ENCODE measurements at regions not wholly inside any gene's neighbourhood (a gene's known extent, or its start where the extent isn't known, plus 50 kb on each side); places are given as distances from the start of the nearest gene placed in this dataset.

DNA sequence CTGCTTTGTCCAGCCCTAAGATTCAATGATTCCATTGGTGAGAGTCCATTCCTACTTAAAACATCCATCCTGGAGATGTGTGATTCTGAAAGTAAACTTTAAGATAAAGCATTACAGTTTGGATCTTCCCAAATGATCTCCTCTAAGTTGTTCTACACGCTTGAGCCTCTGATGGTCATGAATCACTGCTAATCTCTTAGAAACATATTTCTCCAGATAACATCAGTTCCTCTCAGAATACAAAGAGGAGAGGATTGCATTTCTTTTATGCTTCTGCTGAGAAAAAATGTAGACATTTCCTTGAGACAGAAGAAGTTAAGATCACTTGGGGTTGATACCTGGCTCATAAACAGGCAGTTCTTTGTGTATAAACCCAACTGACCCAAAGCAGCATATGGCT lies 281.2 kb upstream of the DPH6 start:
- Histone ChIP-seq H4K20me1 (ENCODE audit: control insufficient read depth, insufficient read depth, insufficient read length) (no peaks in the 10 kb centered on the region), H2AK5ac (ENCODE audit: insufficient read length, low read length) (no peak overlapping the region), H4K91ac (ENCODE audit: insufficient read length, low read depth, low read length) (no peak overlapping the region), H3K9me3 (ENCODE audit: control insufficient read depth, low read depth, low read length) (no peaks in the 10 kb centered on the region), H3K79me2 (ENCODE audit: insufficient read depth, low read length) (no peaks in the 10 kb centered on the region), H2BK20ac (ENCODE audit: low read depth, low read length, poor library complexity, severe bottlenecking) (no peak overlapping the region), H3K4ac (ENCODE audit: low read depth, low read length) (no peak overlapping the region), H3K4me1 (ENCODE audit: insufficient read depth, low read length) (no peaks in the 10 kb centered on the region), H3T11ph (ENCODE audit: low read length) (no peak overlapping the region), H3K4me2 (ENCODE audit: insufficient read depth, insufficient read length, low read length) (no peak overlapping the region), H3K23ac (ENCODE audit: insufficient read length, low read depth, low read length) (no peak overlapping the region), H2BK5ac (ENCODE audit: insufficient read length, low read length) (no peak overlapping the region), H3K14ac (ENCODE audit: insufficient read depth, low read length) (no peak overlapping the region), H3K23me2 (ENCODE audit: insufficient read length, low read depth, low read length, poor library complexity, severe bottlenecking) (no peaks in the 10 kb centered on the region), H3K56ac (ENCODE audit: insufficient read length, low read depth, low read length) (no peak overlapping the region), H3K27me3 (ENCODE audit: insufficient read depth, low read length) (no peaks in the 10 kb centered on the region), H3K18ac (ENCODE audit: insufficient read length, low read depth, low read length) (no peak overlapping the region), H3K9ac (ENCODE audit: extremely low read depth, insufficient read length, low read length) (no peak overlapping the region), H2BK12ac (ENCODE audit: insufficient read length, low read depth, low read length) (no peak overlapping the region), H3K79me1 (ENCODE audit: insufficient read depth, low read depth, low read length, poor library complexity, severe bottlenecking) (no peaks in the 10 kb centered on the region), H3K27ac (ENCODE audit: insufficient read length, low read depth, low read length) (no peak overlapping the region), H2BK15ac (ENCODE audit: low read depth, low read length) (no peak overlapping the region), H2BK120ac (ENCODE audit: low read depth, low read length, poor library complexity, severe bottlenecking) (no peak overlapping the region), H2AFZ (ENCODE audit: low read length) (no peak overlapping the region), H4K5ac (ENCODE audit: insufficient read length, low read depth, low read length) (no peak overlapping the region), H4K8ac (replicated peaks; ENCODE audit: insufficient read length, low read depth, low read length) (no peak overlapping the region)
- WGBS (ENCODE audit: extremely low coverage, insufficient read length, low lambda C conversion rate), result no CpG with 5 or more reads among the region's 1 CpG
- no peak for DNase-seq
- Mint-ChIP-seq H3K4me3 (no peak overlapping the region), H3K36me3 (ENCODE audit: insufficient read depth in 1 of 3, low read depth in 3 of 3) (no peaks in the 10 kb centered on the region), H3K27me3 (ENCODE audit: low read depth) (no peaks in the 10 kb centered on the region), H3K9me3 (no peaks in the 10 kb centered on the region), H3K27ac (no peak overlapping the region), H3K4me1 (no peaks in the 10 kb centered on the region)
- TF ChIP-seq, protein P1, sequence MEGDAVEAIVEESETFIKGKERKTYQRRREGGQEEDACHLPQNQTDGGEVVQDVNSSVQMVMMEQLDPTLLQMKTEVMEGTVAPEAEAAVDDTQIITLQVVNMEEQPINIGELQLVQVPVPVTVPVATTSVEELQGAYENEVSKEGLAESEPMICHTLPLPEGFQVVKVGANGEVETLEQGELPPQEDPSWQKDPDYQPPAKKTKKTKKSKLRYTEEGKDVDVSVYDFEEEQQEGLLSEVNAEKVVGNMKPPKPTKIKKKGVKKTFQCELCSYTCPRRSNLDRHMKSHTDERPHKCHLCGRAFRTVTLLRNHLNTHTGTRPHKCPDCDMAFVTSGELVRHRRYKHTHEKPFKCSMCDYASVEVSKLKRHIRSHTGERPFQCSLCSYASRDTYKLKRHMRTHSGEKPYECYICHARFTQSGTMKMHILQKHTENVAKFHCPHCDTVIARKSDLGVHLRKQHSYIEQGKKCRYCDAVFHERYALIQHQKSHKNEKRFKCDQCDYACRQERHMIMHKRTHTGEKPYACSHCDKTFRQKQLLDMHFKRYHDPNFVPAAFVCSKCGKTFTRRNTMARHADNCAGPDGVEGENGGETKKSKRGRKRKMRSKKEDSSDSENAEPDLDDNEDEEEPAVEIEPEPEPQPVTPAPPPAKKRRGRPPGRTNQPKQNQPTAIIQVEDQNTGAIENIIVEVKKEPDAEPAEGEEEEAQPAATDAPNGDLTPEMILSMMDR (conservative IDR thresholded peaks at IDR 0.05), result no peak

Data from H9 (cell line).